Uterus (tissue), 3 donors: ENCODE measurements at regions not wholly inside any gene's neighbourhood (a gene's known extent, or its start where the extent isn't known, plus 50 kb on each side); places are given as distances from the start of the nearest gene placed in this dataset.

Experiments
- DNase-seq, 2 donors: peaks; one replicate each; pipeline ENCODE4 v3.0.0-alpha.2; 2019 to 2020
- H3K27ac ChIP-seq, 2 donors: fragments of 200-600 bp; sonication (generic); 1 replicate in 1 of 2; 2 replicates in 1 of 2; pipeline ENCODE4 v1.5.1; 2016 to 2018
- H3K27me3 ChIP-seq, 2 donors: fragments of 200-600 bp; sonication (generic); one replicate each; pipeline ENCODE4 v1.5.1; 2018 to 2019; ENCODE audit warnings: control low read depth in 1 of 2
- H3K36me3 ChIP-seq, 2 donors: fragments of 200-600 bp; sonication (generic); one replicate each; pipeline ENCODE4 v1.5.1; 2019; ENCODE audit warnings: control low read depth in 1 of 2
- H3K4me1 ChIP-seq, 2 donors: fragments of 200-600 bp; sonication (generic); one replicate each; pipeline ENCODE4 v1.5.1; 2018 to 2019; ENCODE audit warnings: control low read depth in 1 of 2
- H3K4me3 ChIP-seq, 2 donors: fragments of 200-600 bp; sonication (generic); 1 replicate in 1 of 2; 2 replicates in 1 of 2; pipeline ENCODE4 v1.5.1; 2018 to 2019; ENCODE audit warnings: mild to moderate bottlenecking in 1 of 2
- H3K9me3 ChIP-seq, 2 donors: fragments of 200-600 bp; sonication (generic); one replicate each; pipeline ENCODE4 v1.5.1; 2019; ENCODE audit warnings: control low read depth in 1 of 2
- POLR2A ChIP-seq, 2 donors: fragments of 450-650 bp; IDR thresholded peaks; one replicate each; pipeline ENCODE4 v1.6.1; 2016; ENCODE audit warnings: antibody characterized with exemption in 2 of 2, mild to moderate bottlenecking in 1 of 2, moderate library complexity in 1 of 2
- intact Hi-C: fragments of 100-400 bp; cut with DNase I; formaldehyde crosslinking; loops from one replicate; pipeline ENCODE4 v1.15.1; 2023; ENCODE audit warnings: low total_unique reads
- TF ChIP-seq, protein P1 (sequence below), 4 experiments: fragments of 200-600 bp in 2 of 4; fragments of 450-650 bp in 2 of 4; sonication (generic) in 2 of 4; IDR thresholded peaks; one replicate each; pipeline ENCODE4 v1.5.1; 2016 to 2019; ENCODE audit warnings: antibody characterized with exemption in 4 of 4, mild to moderate bottlenecking in 2 of 4, moderate library complexity in 1 of 4
- donor health status: DM: yes; HTN: yes; CAD: no.

DNA sequence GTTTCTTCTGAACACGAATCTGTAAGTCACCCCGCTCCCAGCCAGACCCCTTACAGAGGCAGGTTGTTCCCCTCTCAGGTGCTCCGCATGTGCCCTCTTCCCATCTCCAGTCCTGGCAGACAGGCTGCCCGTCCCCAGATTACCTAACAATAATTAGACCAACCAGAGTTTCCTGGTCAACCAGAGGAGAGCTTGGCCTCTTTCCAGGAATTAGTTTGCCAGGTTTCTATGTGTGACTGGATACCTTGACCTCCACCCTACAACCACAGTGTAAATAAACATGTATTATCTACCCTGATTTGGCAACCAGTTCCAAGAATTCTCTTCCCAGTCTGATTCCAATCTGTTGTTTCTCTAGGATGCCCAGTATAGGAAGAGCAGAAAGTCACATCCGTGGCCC lies 178.0 kb upstream of the UMPS start:
- no peak for DNase-seq
- no peaks in the 10 kb centered on the region for H3K4me1 ChIP-seq
- no peak overlapping the region for H3K27ac ChIP-seq
- H3K9me3 ChIP-seq, result no peaks in the 10 kb centered on the region
- H3K4me3 ChIP-seq, result no peak overlapping the region
- H3K36me3 ChIP-seq, result no peaks in the 10 kb centered on the region
- H3K27me3 ChIP-seq, result no peaks in the 10 kb centered on the region
- intact Hi-C loops, result loop anchor here (10.0 kb wide), 1 partner anchor 57 kb away; no protein-coding TSS in a partner anchor
- TF ChIP-seq POLR2A (IDR thresholded peaks at IDR 0.05), result no peak
- TF ChIP-seq, protein P1, sequence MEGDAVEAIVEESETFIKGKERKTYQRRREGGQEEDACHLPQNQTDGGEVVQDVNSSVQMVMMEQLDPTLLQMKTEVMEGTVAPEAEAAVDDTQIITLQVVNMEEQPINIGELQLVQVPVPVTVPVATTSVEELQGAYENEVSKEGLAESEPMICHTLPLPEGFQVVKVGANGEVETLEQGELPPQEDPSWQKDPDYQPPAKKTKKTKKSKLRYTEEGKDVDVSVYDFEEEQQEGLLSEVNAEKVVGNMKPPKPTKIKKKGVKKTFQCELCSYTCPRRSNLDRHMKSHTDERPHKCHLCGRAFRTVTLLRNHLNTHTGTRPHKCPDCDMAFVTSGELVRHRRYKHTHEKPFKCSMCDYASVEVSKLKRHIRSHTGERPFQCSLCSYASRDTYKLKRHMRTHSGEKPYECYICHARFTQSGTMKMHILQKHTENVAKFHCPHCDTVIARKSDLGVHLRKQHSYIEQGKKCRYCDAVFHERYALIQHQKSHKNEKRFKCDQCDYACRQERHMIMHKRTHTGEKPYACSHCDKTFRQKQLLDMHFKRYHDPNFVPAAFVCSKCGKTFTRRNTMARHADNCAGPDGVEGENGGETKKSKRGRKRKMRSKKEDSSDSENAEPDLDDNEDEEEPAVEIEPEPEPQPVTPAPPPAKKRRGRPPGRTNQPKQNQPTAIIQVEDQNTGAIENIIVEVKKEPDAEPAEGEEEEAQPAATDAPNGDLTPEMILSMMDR (IDR thresholded peaks at IDR 0.05), result no peak

GRCh38 chr3:124553178-124553577 lies 177.1 kb upstream of the UMPS start:
- Histone ChIP-seq H3K36me3 (no peaks in the 10 kb centered on the region), H3K27ac (no peak overlapping the region), H3K9me3 (no peaks in the 10 kb centered on the region), H3K4me3 (no peak overlapping the region), H3K27me3 (no peaks in the 10 kb centered on the region), H3K4me1 (no peaks in the 10 kb centered on the region)
- no peak for DNase-seq
- TF ChIP-seq, protein P1 (IDR thresholded peaks at IDR 0.05), result no peak
- intact Hi-C loops, result loop anchor here (10.0 kb wide), 1 partner anchor 58 kb away; no protein-coding TSS in a partner anchor

DNA sequence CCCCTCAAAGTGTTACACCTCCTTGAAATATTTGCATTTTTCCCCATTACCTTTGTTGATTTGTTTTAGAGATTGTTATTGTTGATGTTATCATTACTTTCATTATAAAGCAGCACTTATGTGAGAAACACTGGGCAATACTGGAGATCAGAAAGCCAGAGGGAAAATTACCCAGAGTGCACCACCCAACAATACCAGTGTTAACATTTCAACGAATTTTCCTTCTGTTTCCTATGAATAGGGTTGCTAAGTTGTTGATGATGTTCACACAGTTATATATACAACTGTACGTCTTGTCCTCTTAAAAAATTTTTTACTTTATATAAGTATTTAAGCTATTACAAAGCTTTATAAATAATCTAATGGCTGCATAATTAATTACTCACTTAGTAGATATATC lies 173.6 kb upstream of the UMPS start:
- Histone ChIP-seq H3K27me3 (no peaks in the 10 kb centered on the region), H3K4me3 (no peak overlapping the region), H3K36me3 (no peaks in the 10 kb centered on the region), H3K27ac (no peak overlapping the region), H3K9me3 (no peaks in the 10 kb centered on the region), H3K4me1 (no peaks in the 10 kb centered on the region)
- no peak for TF ChIP-seq POLR2A (IDR thresholded peaks at IDR 0.05)
- TF ChIP-seq, protein P1 (IDR thresholded peaks at IDR 0.05), result no peak
- intact Hi-C loops, result loop anchor here (10.0 kb wide), 1 partner anchor 62 kb away; no protein-coding TSS in a partner anchor
- DNase-seq, result no peak

- no peaks in the 10 kb centered on the region for H3K36me3 ChIP-seq
- intact Hi-C loops, result loop anchor here (10.0 kb wide), 1 partner anchor 63 kb away; no protein-coding TSS in a partner anchor
- H3K27me3 ChIP-seq, result no peaks in the 10 kb centered on the region
- TF ChIP-seq POLR2A (IDR thresholded peaks at IDR 0.05), result no peak
- TF ChIP-seq, protein P1 (IDR thresholded peaks at IDR 0.05), result no peak
- no peak overlapping the region for H3K4me3 ChIP-seq
- no peaks in the 10 kb centered on the region for H3K9me3 ChIP-seq
- peak overlapping the region in 1 of 2 donors; percentile 30 for H3K27ac ChIP-seq
- DNase-seq, result peak in 1 of 2 donors; percentile 33
- no peaks in the 10 kb centered on the region for H3K4me1 ChIP-seq
Measured at GRCh38 chr3:124557433-124558232, 172.6 kb upstream of the UMPS start.
